ENCODE measurements at regions not wholly inside any gene's neighbourhood (a gene's known extent, or its start where the extent isn't known, plus 50 kb on each side); places are given as distances from the start of the nearest gene placed in this dataset.

- TF ChIP-seq CTCF (IDR thresholded peaks at IDR 0.05) = no peak
- no peak for TF ChIP-seq POLR2A (IDR thresholded peaks at IDR 0.05)
Measured at GRCh38 chr5:4730279-4730678, 409.9 kb upstream of the ADAMTS16 start.

Data from thyroid gland (tissue), 4 donors.